Epithelial cell of esophagus (primary cell): ENCODE measurements at regions not wholly inside any gene's neighbourhood (a gene's known extent, or its start where the extent isn't known, plus 50 kb on each side); places are given as distances from the start of the nearest gene placed in this dataset.

Experiments used
- DNase-seq: peaks from one replicate; pipeline ENCODE4 v3.0.0; 2010; ENCODE audit warnings: low read depth
- H3K4me3 ChIP-seq: 2 replicates; pipeline ENCODE4 v1.5.1; 2011; ENCODE audit warnings: mild to moderate bottlenecking, low read length, control low read depth
- TF ChIP-seq, protein P1 (sequence below): IDR thresholded peaks from 2 replicates; pipeline ENCODE4 v1.5.1; 2011; ENCODE audit warnings: low read depth, mild to moderate bottlenecking, low read length, control low read depth, inconsistent platforms; ENCODE audit not compliant: insufficient read depth; ENCODE audit errors: missing control alignments

DNA sequence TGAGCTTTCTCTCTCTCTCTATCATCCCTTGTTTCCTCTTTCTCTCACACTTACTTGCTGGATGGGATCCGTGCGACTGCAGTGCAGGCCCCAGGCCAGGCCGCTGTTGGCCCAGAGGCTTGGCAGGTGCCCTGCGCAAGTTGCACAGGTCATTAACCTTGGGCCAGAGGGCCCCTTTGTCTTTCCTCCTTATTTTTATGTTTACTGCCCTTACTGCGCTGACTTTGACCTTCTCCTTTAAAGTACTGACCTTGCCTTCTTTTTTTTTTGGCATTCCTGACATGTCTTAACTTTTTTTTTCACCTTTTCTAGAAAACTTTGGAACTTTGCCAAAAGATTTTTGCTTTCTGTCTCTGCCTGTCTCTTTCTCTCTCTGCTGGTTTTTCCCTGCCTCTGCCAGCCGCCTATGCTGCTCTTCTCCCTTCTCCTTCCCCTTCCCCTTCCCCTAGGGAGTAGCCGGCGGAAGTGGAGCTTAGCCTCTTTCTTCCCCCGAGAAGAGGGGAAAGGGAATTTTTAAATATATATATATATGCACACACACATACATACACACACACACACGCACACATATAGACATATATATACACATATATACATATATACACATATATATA lies 59.6 kb upstream of the CDH4 start:
- DNase-seq, result no peak
- TF ChIP-seq, protein P1, sequence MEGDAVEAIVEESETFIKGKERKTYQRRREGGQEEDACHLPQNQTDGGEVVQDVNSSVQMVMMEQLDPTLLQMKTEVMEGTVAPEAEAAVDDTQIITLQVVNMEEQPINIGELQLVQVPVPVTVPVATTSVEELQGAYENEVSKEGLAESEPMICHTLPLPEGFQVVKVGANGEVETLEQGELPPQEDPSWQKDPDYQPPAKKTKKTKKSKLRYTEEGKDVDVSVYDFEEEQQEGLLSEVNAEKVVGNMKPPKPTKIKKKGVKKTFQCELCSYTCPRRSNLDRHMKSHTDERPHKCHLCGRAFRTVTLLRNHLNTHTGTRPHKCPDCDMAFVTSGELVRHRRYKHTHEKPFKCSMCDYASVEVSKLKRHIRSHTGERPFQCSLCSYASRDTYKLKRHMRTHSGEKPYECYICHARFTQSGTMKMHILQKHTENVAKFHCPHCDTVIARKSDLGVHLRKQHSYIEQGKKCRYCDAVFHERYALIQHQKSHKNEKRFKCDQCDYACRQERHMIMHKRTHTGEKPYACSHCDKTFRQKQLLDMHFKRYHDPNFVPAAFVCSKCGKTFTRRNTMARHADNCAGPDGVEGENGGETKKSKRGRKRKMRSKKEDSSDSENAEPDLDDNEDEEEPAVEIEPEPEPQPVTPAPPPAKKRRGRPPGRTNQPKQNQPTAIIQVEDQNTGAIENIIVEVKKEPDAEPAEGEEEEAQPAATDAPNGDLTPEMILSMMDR, result no peak
- no peak overlapping the region for H3K4me3 ChIP-seq

DNA sequence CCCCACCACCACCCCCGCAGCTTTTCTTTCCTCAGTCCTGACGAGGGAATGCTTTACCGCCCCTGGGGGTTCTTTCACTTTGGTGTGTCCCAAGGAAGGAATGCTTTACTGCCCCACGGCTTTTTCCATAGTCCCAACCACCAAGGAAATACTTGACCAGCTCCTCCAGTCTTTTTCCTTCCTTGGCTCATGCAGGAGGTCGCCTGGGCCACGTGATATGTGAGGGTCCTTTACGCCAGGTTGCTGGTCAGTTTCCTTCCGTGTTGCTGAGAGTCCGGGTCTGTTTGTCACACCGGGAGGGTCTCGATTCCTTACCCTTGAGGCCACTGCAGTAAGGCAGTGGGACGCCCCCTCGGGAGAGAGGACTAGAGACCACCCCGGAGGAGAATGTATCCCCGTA lies 58.9 kb upstream of the CDH4 start:
- no peak overlapping the region for H3K4me3 ChIP-seq
- TF ChIP-seq, protein P1, result no peak
- DNase-seq, result no peak
